Neural cell (in vitro differentiated cells): ENCODE measurements at regions not wholly inside any gene's neighbourhood (a gene's known extent, or its start where the extent isn't known, plus 50 kb on each side); places are given as distances from the start of the nearest gene placed in this dataset.

Experiments
- EP300 ChIP-seq: fragments of 450-650 bp; conservative IDR thresholded peaks from 2 replicates; pipeline ENCODE4 v1.6.1; 2014; ENCODE audit warnings: antibody characterized with exemption, mild to moderate bottlenecking, moderate library complexity; ENCODE audit not compliant: poor library complexity, severe bottlenecking
- TF ChIP-seq, protein P1 (sequence below): IDR thresholded peaks from 2 replicates; pipeline ENCODE4 v1.6.1; 2012; ENCODE audit warnings: borderline replicate concordance

- no peak for TF ChIP-seq EP300
- TF ChIP-seq, protein P1, sequence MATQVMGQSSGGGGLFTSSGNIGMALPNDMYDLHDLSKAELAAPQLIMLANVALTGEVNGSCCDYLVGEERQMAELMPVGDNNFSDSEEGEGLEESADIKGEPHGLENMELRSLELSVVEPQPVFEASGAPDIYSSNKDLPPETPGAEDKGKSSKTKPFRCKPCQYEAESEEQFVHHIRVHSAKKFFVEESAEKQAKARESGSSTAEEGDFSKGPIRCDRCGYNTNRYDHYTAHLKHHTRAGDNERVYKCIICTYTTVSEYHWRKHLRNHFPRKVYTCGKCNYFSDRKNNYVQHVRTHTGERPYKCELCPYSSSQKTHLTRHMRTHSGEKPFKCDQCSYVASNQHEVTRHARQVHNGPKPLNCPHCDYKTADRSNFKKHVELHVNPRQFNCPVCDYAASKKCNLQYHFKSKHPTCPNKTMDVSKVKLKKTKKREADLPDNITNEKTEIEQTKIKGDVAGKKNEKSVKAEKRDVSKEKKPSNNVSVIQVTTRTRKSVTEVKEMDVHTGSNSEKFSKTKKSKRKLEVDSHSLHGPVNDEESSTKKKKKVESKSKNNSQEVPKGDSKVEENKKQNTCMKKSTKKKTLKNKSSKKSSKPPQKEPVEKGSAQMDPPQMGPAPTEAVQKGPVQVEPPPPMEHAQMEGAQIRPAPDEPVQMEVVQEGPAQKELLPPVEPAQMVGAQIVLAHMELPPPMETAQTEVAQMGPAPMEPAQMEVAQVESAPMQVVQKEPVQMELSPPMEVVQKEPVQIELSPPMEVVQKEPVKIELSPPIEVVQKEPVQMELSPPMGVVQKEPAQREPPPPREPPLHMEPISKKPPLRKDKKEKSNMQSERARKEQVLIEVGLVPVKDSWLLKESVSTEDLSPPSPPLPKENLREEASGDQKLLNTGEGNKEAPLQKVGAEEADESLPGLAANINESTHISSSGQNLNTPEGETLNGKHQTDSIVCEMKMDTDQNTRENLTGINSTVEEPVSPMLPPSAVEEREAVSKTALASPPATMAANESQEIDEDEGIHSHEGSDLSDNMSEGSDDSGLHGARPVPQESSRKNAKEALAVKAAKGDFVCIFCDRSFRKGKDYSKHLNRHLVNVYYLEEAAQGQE = no peak
Observed at GRCh38 chr15:52912172-52912571, 122.0 kb upstream of the ONECUT1 start.
